ENCODE measurements at regions not wholly inside any gene's neighbourhood (a gene's known extent, or its start where the extent isn't known, plus 50 kb on each side); places are given as distances from the start of the nearest gene placed in this dataset.

GRCh38 chr2:238635647-238636051 is 208.9 kb downstream of the ASB1 start:
- DNase-seq (ENCODE audit: low read depth): no peak

- no peak for DNase-seq (ENCODE audit: low read depth)
These were observed 209.7 kb downstream of the ASB1 start for GRCh38 chr2:238636269-238637073.

GRCh38 chr2:238638100-238638981 is 209.5 kb upstream of the TWIST2 start:
- DNase-seq (ENCODE audit: low read depth): no peak

GRCh38 chr2:238638982-238639628 is 208.8 kb upstream of the TWIST2 start:
- no peak for DNase-seq (ENCODE audit: low read depth)

- no peak for DNase-seq (ENCODE audit: low read depth)
These were observed 207.4 kb upstream of the TWIST2 start for GRCh38 chr2:238640486-238640885.

- no peak for DNase-seq (ENCODE audit: low read depth)
These were observed 204.9 kb upstream of the TWIST2 start for GRCh38 chr2:238642973-238643372.

GRCh38 chr2:238643400-238643907 is 204.4 kb upstream of the TWIST2 start:
- no peak for DNase-seq (ENCODE audit: low read depth)

- no peak for DNase-seq (ENCODE audit: low read depth)
These were observed 203.5 kb upstream of the TWIST2 start for GRCh38 chr2:238644095-238645081.

GRCh38 chr2:238645095-238645494 is 202.8 kb upstream of the TWIST2 start:
- no peak for DNase-seq (ENCODE audit: low read depth)

GRCh38 chr2:238645716-238646115 is 202.2 kb upstream of the TWIST2 start:
- no peak for DNase-seq (ENCODE audit: low read depth)

GRCh38 chr2:238646281-238646680 is 201.6 kb upstream of the TWIST2 start:
- DNase-seq (ENCODE audit: low read depth): no peak

GRCh38 chr2:238646803-238647202 is 201.1 kb upstream of the TWIST2 start:
- DNase-seq (ENCODE audit: low read depth): no peak

- DNase-seq (ENCODE audit: low read depth): no peak
These were observed 198.8 kb upstream of the TWIST2 start for GRCh38 chr2:238649123-238649522.

- DNase-seq (ENCODE audit: low read depth): no peak
These were observed 197.9 kb upstream of the TWIST2 start for GRCh38 chr2:238649936-238650518.

- no peak for DNase-seq (ENCODE audit: low read depth)
These were observed 197.3 kb upstream of the TWIST2 start for GRCh38 chr2:238650536-238650935.

GRCh38 chr2:238651306-238652052 is 196.4 kb upstream of the TWIST2 start:
- DNase-seq (ENCODE audit: low read depth): no peak

GRCh38 chr2:238652053-238652770 is 195.7 kb upstream of the TWIST2 start:
- no peak for DNase-seq (ENCODE audit: low read depth)

- DNase-seq (ENCODE audit: low read depth): no peak
These were observed 195.1 kb upstream of the TWIST2 start for GRCh38 chr2:238652771-238653157.

- no peak for DNase-seq (ENCODE audit: low read depth)
These were observed 194.3 kb upstream of the TWIST2 start for GRCh38 chr2:238653431-238654109.
